Stomach (tissue), 8 donors: ENCODE measurements at regions not wholly inside any gene's neighbourhood (a gene's known extent, or its start where the extent isn't known, plus 50 kb on each side); places are given as distances from the start of the nearest gene placed in this dataset.

ENCODE experiments used
- DNase-seq, 2 donors: peaks; one replicate each; pipeline versions ENCODE4 v3.0.0 to v3.0.0-alpha.2; 2013 to 2019
- H3K27ac ChIP-seq, 5 donors: fragments of 200-600 bp in 4 of 5; sonication (generic) in 4 of 5; one replicate each; pipeline ENCODE4 v1.5.1; 2013 to 2019; ENCODE audit warnings: mild to moderate bottlenecking in 1 of 5, moderate library complexity in 1 of 5
- H3K27me3 ChIP-seq, 3 donors: fragments of 200-600 bp; sonication (generic); one replicate each; pipeline ENCODE4 v1.5.1; 2017 to 2019; ENCODE audit warnings: mixed run types in 1 of 3
- H3K36me3 ChIP-seq, 4 donors: fragments of 200-600 bp; sonication (generic); 1 replicate in 3 of 4; 2 replicates in 1 of 4; pipeline ENCODE4 v1.5.1; 2016 to 2019
- H3K4me1 ChIP-seq, 4 donors: fragments of 200-600 bp; sonication (generic); one replicate each; pipeline ENCODE4 v1.5.1; 2016 to 2019
- H3K4me3 ChIP-seq, 4 donors: fragments of 200-600 bp; sonication (generic) in 3 of 4; one replicate each; pipeline ENCODE4 v1.5.1; 2016 to 2019; ENCODE audit warnings: mild to moderate bottlenecking in 1 of 4
- H3K9me3 ChIP-seq, 4 donors: fragments of 200-600 bp; sonication (generic); one replicate each; pipeline ENCODE4 v1.5.1; 2016 to 2019
- CTCF ChIP-seq, 7 experiments: fragments of 450-650 bp in 4 of 7; fragments of 200-600 bp in 3 of 7; sonication (generic) in 3 of 7; IDR thresholded peaks; one replicate each; pipeline ENCODE4 v1.5.1; 2016 to 2019; ENCODE audit warnings: antibody characterized with exemption in 7 of 7, control low read depth in 2 of 7, mild to moderate bottlenecking in 1 of 7
- EP300 ChIP-seq: sonication (generic); formaldehyde crosslinking; IDR thresholded peaks from one replicate; pipeline ENCODE4 v1.6.1; 2017; ENCODE audit warnings: antibody characterized with exemption
- POLR2A ChIP-seq, 4 donors: fragments of 450-650 bp; IDR thresholded peaks; one replicate each; pipeline ENCODE4 v1.6.1; 2016; ENCODE audit warnings: antibody characterized with exemption in 4 of 4, control low read depth in 2 of 4, mild to moderate bottlenecking in 1 of 4, moderate library complexity in 1 of 4
- POLR2AphosphoS5 ChIP-seq, 3 donors: sonication (generic); formaldehyde crosslinking; IDR thresholded peaks; one replicate each; pipeline ENCODE4 v1.6.1; 2016; ENCODE audit warnings: antibody characterized with exemption in 3 of 3
- WGBS, 5 donors: extraction: QIAGEN DNeasy Blood & Tissue Kit in 3 of 5; methylation state at CpG; one replicate each; pipeline versions ENCODE4 v1.1.5 to v1.1.7; 2013 to 2018; 5-methylcytosine and 5-hydroxymethylcytosine counted together
- intact Hi-C: fragments of 100-400 bp; cut with DNase I; formaldehyde crosslinking; loops from one replicate; pipeline ENCODE4 v1.15.1; 2023; ENCODE audit warnings: low total_unique reads
- donor health status: healthy with polysubstance abuse.
- donor health status: Bipolar disorder and iron deficiency.
- donor health status: healthy.

GRCh38 chr11:112689851-112690250 is 271.4 kb upstream of the NCAM1 start:
- intact Hi-C loops = no loop called here
- Histone ChIP-seq H3K9me3 (no peaks in the 10 kb centered on the region), H3K27ac (no peak overlapping the region), H3K4me1 (no peaks in the 10 kb centered on the region), H3K27me3 (no peaks in the 10 kb centered on the region), H3K36me3 (no peaks in the 10 kb centered on the region), H3K4me3 (no peak overlapping the region)
- TF ChIP-seq EP300 (no peak), CTCF (IDR thresholded peaks at IDR 0.05) (no peak), POLR2AphosphoS5 (IDR thresholded peaks at IDR 0.05) (no peak), POLR2A (IDR thresholded peaks at IDR 0.05) (no peak)
- DNase-seq = no peak
- 87 to 96% (median 89%) methylated on average over 6 of the region's 6 CpGs for WGBS, 5 donors

- H3K9me3 ChIP-seq = no peaks in the 10 kb centered on the region
- H3K36me3 ChIP-seq = no peaks in the 10 kb centered on the region
- 78 to 100% (median 97%) methylated on average over 2 of the region's 2 CpGs for WGBS, 5 donors
- no peak for DNase-seq
- intact Hi-C loops = no loop called here
- H3K27ac ChIP-seq = no peak overlapping the region
- no peaks in the 10 kb centered on the region for H3K27me3 ChIP-seq
- TF ChIP-seq CTCF (IDR thresholded peaks at IDR 0.05) = no peak
- no peaks in the 10 kb centered on the region for H3K4me1 ChIP-seq
- no peak overlapping the region for H3K4me3 ChIP-seq
Measured at GRCh38 chr11:112693781-112694180, 267.4 kb upstream of the NCAM1 start.

- no peaks in the 10 kb centered on the region for H3K4me1 ChIP-seq
- no peak overlapping the region for H3K27ac ChIP-seq
- intact Hi-C loops = no loop called here
- H3K27me3 ChIP-seq = no peaks in the 10 kb centered on the region
- no peak overlapping the region for H3K4me3 ChIP-seq
- no peak for TF ChIP-seq POLR2AphosphoS5 (IDR thresholded peaks at IDR 0.05)
- TF ChIP-seq POLR2A (IDR thresholded peaks at IDR 0.05) = no peak
- no peak for TF ChIP-seq EP300
- TF ChIP-seq CTCF (IDR thresholded peaks at IDR 0.05) = no peak
- WGBS, 5 donors = 52 to 80% (median 63%) methylated on average over 1 of the region's 1 CpG
- H3K9me3 ChIP-seq = no peaks in the 10 kb centered on the region
- DNase-seq = no peak
- no peaks in the 10 kb centered on the region for H3K36me3 ChIP-seq
Measured at GRCh38 chr11:112694245-112694644, 267.0 kb upstream of the NCAM1 start.

GRCh38 chr11:112694813-112695212 is 266.4 kb upstream of the NCAM1 start:
- Histone ChIP-seq H3K27ac (no peak overlapping the region), H3K9me3 (no peaks in the 10 kb centered on the region), H3K27me3 (no peaks in the 10 kb centered on the region), H3K4me1 (no peaks in the 10 kb centered on the region), H3K36me3 (no peaks in the 10 kb centered on the region), H3K4me3 (no peak overlapping the region)
- DNase-seq = no peak
- intact Hi-C loops = no loop called here
- 75 to 86% (median 80%) methylated on average over 3 of the region's 3 CpGs for WGBS, 5 donors
- no peak for TF ChIP-seq CTCF (IDR thresholded peaks at IDR 0.05)
- TF ChIP-seq POLR2AphosphoS5 (IDR thresholded peaks at IDR 0.05) = no peak
- TF ChIP-seq POLR2A (IDR thresholded peaks at IDR 0.05) = no peak
- TF ChIP-seq EP300 = no peak
